ENCODE measurements at regions not wholly inside any gene's neighbourhood (a gene's known extent, or its start where the extent isn't known, plus 50 kb on each side); places are given as distances from the start of the nearest gene placed in this dataset.
"Not testable (repeated sequence)": the region's sequence is repeated elsewhere in the genome, so short reads cannot be mapped to it uniquely, and the experiment has no call there.

DNA sequence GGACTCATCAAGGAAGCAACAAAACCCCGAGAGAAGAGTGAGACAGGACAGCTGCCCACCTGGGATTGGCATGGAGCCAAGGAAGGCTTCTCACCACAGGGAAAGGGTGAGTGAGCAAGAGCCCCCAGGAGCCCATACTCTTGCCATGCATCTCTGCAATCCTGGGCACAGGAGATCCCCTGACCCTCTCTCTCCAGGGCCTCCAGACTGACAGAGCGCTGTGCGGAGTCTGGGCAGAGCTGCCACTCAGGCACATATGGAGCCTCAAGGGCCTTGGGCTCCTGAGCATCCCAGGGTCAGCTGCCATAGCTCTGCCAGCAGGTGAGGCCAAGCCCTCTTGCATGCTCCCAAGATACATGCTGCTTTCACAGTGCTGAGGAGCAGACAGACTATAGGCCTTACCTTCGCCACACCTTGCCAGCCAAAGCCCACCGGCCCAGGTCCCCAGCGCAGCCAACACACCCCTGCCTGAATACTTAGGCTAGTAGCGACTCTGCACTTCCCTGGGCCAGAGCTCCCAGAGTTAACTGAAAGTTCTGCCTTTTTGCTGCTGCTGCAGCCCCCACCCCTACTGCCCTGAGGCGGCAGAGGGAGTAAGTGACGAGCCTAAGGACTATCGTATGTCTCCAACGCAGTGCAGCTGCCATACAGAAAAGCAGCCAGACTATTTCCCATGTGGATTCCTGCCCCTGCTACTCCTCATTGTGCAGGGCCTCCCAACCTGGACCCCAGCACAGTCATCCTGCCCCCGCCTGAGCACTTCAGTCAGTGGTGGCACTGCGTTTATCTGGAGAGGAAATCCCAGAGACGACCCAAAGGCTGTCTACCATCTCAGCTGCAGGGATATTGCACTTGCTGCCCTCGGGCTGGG is 251.6 kb downstream of the SPATA31A6 start:
- not testable (repeated sequence) for DNase-seq (ENCODE audit: low read depth)

DNA sequence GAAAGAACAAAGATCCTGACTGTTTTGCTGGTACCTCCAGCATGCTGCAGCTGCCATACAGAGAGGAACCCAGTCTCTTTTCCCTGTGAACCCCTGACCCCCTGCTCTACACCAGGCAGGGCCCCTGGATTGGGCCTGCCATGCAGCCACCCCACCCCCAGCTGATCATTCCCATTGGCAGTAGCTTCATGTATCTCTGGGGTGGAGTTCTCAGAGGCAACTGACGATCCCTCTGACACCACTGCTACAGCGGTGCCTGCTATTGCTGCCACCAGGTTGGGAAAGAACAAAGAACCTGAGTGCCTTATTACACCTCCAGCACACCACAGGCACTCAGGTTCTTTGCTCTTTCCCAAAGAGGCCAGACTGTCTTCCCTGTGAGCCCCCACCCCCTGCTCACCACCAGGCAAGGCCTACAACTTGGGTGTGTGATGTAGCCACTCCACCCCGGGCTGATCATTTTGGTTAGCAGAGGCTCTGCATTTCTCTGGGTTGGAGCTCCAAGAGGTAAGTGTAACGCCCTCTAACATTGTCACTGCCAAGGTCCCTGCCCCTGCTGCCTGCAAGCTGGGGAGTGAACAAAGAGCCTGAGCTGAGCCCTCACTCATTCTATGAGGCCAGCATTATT is 252.4 kb downstream of the SPATA31A6 start:
- DNase-seq (ENCODE audit: low read depth) = not testable (repeated sequence)

DNA sequence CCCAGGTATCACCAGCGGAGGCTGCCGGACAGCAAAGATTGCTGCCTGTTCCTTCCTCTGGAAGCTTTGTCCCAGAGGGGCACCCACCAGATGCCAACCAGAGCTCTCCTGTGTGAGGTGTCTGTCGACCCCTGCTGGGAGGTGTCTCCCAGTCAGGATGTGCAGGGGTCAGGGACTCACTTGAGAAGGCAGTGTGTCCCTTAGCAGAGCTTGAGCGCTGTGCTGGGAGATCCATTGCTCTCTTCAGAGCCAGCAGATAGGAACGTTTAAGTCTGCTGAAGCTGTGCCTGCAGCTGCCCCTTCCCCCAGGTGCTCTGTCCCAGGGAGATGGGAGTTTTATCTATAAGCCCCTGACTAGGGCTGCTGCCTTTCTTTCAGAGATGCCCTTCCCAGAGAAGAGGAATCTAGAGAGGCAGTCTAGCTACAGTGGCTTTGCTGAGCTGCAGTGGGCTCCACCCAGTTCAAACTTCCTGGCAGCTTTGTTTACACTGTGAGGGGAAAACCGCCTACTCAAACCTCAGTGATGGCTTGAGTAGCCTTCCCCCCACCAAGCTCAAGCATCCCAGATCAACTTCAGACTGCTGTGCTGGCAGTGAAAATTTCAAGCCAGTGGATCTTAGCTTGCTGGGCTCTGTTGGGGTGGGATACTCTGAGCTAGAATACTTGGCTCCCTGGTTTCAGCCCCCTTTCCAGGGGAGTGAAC is 253.7 kb downstream of the SPATA31A6 start:
- not testable (repeated sequence) for DNase-seq (ENCODE audit: low read depth)

DNA sequence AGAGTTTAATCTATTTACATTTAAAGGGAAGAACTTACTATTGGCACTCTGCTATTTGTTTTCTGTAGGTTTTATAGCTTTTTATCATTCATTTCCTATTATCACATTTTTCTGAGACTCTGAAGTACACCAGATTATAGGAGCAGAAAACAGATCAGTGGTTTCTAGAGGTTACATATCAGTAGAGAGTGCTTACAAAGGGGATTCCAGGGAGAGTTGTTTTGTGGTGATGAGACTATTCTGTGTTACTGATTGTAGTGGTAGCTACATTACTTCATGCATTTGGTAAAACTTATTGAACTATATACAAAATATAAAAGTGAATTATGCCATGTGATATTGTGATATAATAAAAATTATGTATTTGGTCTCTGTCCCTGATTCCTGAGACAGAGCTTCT is 259.2 kb downstream of the SPATA31A6 start:
- not testable (repeated sequence) for DNase-seq (ENCODE audit: low read depth)

DNA sequence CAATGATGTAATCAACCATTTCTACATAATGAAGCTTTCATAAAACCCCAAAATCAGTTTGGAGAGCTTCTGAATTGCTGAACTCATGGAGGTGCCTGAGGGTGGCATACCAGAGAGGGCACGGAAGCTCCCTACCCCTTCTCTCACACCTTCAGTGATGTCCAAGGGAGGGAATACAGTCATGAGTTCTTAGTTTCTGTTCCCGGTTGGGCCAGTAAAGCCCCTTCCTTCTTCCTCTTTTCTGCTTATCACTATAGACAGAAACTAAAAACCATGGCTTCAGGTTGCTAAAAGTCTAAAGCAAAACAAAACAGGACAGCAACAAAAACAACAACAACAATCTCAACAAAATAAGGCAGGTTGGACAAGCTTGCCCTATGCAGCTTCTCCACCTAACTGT is 260.0 kb downstream of the SPATA31A6 start:
- not testable (repeated sequence) for DNase-seq (ENCODE audit: low read depth)

DNA sequence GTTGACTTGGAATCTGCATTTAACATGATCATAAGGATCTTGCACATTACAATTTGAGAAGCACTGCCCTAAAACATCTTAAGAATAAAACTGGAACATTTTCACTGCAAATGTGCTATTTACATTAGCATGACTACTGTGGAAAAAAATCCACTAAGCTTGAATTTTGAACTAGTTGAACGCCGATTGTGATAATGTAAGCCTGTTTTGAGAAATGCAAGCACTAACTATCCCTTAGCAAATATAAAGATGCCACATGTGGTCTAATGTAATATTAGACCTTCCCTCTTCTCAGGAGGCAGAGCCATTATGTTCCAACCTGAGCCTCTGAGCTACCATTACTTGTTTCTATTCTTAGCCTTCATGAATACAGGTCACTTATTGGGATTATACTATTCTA is 278.0 kb downstream of the SPATA31A6 start:
- DNase-seq (ENCODE audit: low read depth) = not testable (repeated sequence)

DNA sequence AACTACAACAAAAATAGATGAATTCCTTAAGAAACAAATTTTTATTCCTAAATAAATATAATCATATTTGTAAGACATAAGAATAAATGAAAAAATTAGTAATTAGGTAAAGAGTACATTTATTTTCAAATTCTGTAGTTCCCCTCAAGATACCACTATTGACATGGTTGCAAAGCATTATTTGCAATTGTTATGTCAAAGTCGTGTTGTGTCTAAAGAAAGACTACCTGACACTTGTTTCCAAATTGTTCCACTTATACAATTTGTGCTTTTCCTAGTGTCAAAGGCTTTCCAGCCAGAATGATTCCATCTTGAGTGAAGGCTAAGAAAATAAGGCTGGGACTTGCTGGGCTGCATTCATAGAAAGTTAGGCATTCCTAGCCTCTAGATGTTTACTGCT is 278.4 kb downstream of the SPATA31A6 start:
- not testable (repeated sequence) for DNase-seq (ENCODE audit: low read depth)

DNA sequence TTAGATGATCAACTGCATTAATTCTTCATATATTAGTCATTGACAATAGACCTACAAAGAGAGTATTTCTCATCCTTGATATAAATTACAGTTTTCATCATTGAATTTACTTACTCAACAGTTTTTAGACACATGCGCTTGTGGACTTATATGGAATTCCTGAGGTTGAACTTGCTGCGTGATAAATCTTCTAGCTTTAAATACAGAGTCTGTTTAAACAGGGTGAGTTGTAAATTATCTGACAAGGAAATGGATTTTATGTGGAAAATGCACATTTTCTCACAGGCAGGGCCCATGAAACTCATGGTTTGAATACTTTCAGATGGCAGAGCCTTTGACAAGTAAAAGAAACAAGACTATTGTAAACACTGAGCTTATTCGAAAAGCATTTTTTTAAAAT is 280.5 kb downstream of the SPATA31A6 start:
- not testable (repeated sequence) for DNase-seq (ENCODE audit: low read depth)

DNA sequence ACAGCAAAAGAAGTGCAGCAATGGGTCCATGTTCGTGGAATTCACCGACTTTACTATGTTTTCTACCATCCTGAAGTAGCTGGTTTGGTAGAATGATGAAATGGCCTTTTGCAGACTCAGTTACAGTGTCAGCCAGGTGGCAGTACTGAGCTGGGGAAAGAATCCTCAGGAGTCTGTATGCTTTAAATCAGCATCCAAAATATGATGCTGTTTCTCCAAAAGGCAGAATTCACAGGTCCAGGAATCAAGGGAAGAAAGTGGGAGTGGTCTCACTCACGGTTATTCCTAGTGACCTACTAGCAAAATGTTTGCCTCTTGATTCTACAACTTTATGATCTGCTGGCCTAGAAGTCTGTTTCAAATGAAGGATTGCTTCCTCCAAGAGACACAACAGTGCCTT is 287.1 kb downstream of the SPATA31A6 start:
- DNase-seq (ENCODE audit: low read depth) = not testable (repeated sequence)

DNA sequence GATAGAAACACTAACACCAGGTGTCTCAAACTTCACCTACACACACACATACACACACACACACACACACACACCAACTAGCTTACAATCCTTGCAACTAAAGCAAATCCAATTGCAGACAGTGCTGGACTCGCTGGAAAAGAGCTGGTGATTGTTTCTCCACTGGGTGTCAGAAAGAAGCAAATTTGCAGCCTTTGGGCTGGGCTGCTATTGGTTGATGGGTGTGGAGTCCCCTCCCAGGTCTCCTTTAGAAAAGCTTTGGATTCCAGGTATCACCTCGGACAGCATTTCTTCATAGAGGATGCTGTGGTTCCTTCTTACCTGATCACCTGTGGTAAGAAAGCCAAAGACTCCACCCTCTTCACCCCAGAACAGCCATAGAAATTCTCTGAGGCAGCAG is 307.5 kb downstream of the SPATA31A6 start:
- not testable (repeated sequence) for DNase-seq (ENCODE audit: low read depth)

DNA sequence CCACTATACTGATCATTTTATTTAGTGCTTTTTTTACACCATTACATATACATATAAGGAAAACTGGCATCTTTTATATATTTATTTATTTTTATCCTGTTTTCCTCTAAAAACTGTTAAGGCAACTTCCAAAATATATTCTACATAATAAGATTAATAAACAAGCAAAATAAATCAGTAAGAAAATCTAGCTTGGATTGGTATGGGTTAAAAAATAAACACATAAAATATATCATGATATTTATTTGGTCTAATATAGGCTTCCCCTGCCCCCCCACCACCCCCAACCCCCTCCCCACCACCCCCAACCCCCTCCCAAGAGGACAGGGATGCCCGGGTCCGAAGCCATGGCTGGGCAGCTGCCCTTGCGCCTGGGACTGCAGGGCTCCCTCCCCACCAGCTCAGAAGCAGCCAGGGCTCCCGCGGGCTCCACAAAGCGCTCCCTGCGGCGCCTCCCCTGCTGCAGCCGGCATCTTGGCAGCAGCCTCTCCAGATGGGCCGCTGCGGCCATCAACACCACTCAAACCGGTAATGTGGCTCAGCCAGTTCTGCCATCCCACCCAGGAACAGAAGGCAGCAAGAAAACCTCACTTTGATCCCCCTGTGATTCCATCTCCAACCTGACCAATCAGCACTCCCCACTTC is 319.3 kb downstream of the SPATA31A6 start:
- not testable (repeated sequence) for DNase-seq (ENCODE audit: low read depth)

DNA sequence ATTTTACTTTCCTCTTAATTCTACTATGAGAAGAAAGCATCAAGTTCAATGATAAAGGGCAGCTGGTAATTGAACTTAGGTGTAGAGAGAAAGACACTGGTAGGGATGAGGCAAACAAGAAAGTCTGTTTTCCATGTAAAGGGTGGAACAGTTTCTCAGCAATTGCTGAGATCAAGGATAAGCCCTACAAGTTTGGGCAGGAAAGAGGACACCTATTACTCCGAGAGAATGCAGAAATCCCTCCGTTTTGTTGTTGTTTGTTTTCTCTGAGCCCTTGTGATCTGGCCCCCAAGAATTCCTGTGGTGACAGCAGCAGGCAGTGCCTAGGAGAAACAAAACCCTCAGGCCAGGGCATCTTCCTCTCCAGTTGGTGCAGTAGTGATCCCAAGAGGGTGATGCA is 324.7 kb downstream of the SPATA31A6 start:
- not testable (repeated sequence) for DNase-seq (ENCODE audit: low read depth)

DNA sequence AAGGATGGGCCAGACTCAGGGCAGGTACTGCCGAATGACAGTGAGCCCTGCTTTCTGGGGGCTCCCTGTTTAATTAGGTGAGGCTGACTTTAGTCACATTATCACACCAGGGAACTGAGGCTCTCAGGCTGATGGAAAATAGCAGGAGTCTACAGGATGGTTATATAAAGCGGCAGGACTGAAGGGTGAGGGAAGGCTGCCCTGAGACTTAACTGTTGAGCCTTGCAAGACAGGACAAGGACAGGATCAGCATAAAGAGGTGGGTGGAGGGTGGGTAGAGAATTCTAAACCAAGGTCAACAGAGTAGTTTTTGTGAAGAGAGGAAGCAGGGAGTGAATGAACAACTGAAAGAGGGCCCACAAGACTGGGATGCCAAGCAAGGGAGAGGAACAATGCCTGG is 330.1 kb downstream of the SPATA31A6 start:
- not testable (repeated sequence) for DNase-seq (ENCODE audit: low read depth)

DNA sequence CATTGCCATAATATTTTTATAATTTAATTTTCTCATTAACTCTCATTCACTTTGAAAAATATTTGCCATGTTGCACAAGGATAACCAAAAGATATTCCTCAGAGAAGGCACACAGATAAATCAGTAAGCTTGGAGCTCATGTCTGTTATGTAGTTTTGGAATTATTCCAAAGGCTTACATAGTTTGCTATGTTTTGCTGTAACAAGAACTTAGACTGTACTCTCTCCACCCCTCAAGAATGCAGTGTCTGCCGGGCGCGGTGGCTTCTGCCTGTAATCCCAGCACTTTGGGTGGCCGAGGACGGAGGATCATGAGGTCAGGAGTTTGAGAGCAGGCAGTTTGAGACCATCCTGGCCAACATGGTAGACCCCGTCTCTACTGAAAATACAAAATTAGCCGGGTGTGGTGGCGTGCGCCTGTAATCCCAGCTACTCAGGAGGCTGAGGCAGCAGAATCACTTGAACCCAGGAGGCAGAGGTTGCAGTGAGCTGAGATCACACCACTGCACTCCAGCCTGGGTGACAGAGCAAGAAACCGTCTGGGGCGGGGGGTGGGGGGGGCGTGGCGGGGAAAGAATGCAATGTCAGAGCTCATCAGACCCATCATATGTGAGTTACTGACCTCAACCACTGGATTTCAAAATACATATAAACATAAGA is 351.0 kb downstream of the SPATA31A6 start:
- DNase-seq (ENCODE audit: low read depth) = not testable (repeated sequence)

DNA sequence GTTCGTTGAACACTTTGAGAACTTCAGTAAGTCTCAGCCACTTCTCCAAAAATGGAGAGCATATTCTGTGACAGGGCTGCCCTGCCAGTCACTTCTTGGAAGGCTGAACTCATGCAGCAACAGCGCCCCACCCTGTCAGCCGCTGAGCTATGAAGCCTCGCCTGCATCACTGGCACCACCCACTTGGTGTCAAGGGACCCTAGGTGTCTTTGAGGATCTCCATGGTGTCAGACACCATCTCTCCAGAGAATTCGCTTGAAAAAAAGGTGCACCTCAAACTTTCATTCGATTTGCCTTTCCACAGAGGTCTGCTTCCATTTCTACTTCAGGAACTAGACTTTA is 351.5 kb downstream of the SPATA31A6 start:
- DNase-seq (ENCODE audit: low read depth) = not testable (repeated sequence)

DNA sequence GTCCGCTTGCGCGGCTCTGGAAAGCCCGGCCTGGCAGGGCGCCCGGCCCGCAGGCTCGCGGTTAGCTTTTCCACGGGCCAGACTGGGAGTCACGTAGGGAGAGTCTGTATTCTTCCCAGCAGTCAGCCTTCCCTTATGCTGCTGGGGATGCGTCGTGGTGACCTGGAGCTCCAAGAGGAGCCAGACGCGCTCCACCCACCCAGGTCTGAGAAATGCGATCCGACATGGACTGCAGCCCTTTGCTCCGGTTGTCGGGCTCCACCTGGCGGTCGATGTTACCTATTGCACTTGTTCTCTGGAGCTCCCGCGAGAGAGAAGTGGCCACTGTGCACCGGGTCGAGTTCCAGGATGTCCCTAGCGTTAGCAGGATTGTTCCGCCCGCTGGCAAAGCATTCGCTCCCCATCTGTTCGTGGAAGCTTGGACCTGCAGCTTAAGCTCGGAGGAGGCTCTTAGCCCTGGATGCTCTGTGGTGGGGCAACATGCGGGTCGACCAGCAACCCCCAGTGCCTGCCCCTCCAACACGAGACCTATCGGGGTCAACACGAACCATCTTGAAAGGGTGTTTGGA is 367.4 kb downstream of the SPATA31A6 start:
- DNase-seq (ENCODE audit: low read depth) = not testable (repeated sequence)

DNA sequence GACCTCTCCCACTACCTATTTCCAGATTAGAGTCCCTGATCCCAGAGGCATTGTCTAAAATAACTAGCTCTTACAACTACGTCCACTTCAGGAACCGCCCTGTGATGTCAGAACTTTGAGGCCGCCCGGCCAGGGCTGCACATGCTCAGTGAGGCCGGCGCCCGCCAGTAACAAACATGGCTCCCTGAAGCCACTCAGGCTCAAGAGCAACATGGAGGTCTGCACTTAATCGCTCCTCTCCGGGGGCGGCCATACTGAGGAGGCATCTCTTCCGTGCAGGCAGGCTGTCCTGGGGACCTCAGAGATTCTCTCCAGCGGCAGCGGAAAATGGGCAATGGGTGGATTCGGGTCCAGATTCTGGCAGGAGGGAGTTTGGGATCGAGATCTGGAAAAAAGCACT is 385.1 kb downstream of the SPATA31A6 start:
- DNase-seq (ENCODE audit: low read depth) = peak; percentile 5

DNA sequence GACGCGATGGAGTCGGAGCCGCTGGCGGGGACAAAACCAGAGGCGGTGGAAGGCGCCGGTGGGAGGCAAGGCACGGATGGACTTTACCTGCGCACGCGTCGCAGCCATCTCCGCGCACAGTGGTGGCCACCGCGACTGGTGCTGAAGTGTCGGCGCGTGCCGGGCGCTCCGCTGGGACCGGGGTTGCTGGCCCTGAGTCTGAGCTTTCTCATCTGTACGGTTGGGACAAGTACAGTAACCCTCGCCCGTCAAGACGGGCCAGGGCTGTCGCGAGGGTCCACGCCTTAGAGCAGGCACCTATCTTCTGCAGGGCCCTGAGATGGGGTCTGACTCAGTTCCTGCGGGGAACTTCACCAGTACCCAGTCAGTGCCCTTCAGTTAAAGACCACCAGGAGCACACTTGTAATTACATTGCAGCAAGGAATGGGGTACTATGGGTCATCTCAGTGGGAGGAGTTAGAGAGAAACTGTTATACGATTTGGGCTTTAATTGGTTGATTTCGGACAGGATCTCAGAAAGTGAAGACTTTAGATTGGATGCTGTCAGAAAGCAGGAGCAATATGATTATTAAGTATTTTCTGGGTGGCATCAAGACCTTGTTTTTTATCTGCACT is 385.6 kb downstream of the SPATA31A6 start:
- DNase-seq (ENCODE audit: low read depth) = not testable (repeated sequence)

DNA sequence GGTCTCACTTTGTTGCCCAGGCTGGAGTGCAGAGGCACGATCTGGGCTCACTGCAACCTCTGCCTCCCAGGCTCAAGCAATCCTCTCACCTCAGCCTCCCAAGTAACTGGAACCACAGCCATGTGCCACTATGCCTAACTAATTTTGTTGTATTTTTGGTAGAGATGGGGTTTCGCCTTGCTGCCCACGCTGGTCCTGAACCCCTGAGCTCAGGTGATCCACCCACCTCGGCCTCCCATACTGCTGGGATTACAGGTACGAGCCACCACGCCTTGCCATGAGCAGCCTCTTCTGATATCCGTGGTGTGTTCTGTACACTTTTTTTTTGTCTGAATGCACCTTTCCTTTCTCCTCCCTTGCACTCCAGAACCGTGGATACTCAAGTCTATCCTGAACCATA is 394.4 kb downstream of the SPATA31A6 start:
- DNase-seq (ENCODE audit: low read depth) = not testable (repeated sequence)
